OCI-LY7 (cell line): ENCODE measurements at regions not wholly inside any gene's neighbourhood (a gene's known extent, or its start where the extent isn't known, plus 50 kb on each side); places are given as distances from the start of the nearest gene placed in this dataset.

Source experiments
- BruUV-seq: library from RNA; stranded (reverse); fragments of 400-500 nt; replicated peaks from 2 replicates; lab custom pipeline; 2021; lab: Mats Ljungman, UMichigan
- CTCF ChIA-PET: fragments of 300-600 bp; sonication (Branson Sonifier 250); formaldehyde crosslinking; loops from one replicate; lab custom pipeline; 2022; ENCODE audit warnings: antibody characterized with exemption; ENCODE audit not compliant: unreplicated experiment; lab: Charles Lee
- POLR2A ChIA-PET: fragments of 300-600 bp; sonication (Branson Sonifier 250); formaldehyde crosslinking; loops from one replicate; lab custom pipeline; 2022; ENCODE audit warnings: antibody characterized with exemption; lab: Charles Lee
- DNase-seq: peaks from one replicate; pipeline ENCODE4 v3.0.0-alpha.2; 2015; ENCODE audit warnings: low spot score
- H2AFZ ChIP-seq: fragments of 200-600 bp; sonication (generic), shearing (Covaris generic); 2 replicates; pipeline ENCODE4 v1.6.1; 2014; ENCODE audit warnings: mild to moderate bottlenecking, antibody characterized with exemption, low read length, moderate library complexity
- H3K27ac ChIP-seq: fragments of 200-600 bp; sonication (generic); 2 replicates; pipeline ENCODE4 v1.5.1; 2014; ENCODE audit warnings: mixed run types, low read depth, mild to moderate bottlenecking, moderate library complexity, low read length, inconsistent platforms; ENCODE audit not compliant: poor library complexity, severe bottlenecking
- H3K36me3 ChIP-seq: fragments of 200-600 bp; sonication (generic); 2 replicates; pipeline ENCODE4 v1.6.1; 2014; ENCODE audit warnings: mild to moderate bottlenecking, antibody characterized with exemption, low read length, moderate library complexity, mixed read lengths; ENCODE audit not compliant: insufficient read depth
- H3K4me1 ChIP-seq: fragments of 200-600 bp; sonication (generic); 2 replicates; pipeline ENCODE4 v1.5.1; 2014; ENCODE audit warnings: mild to moderate bottlenecking, low read length; ENCODE audit not compliant: insufficient read depth, poor library complexity, severe bottlenecking
- H3K4me2 ChIP-seq: fragments of 200-600 bp; sonication (generic); 2 replicates; pipeline ENCODE4 v1.6.1; 2014; ENCODE audit warnings: mild to moderate bottlenecking, low read length
- H3K4me3 ChIP-seq: fragments of 200-600 bp; sonication (generic); 2 replicates; pipeline ENCODE4 v1.5.1; 2014; ENCODE audit warnings: mild to moderate bottlenecking, low read depth, low read length; ENCODE audit not compliant: poor library complexity, severe bottlenecking
- H3K79me2 ChIP-seq: fragments of 200-600 bp; sonication (generic); 2 replicates; pipeline ENCODE4 v1.6.1; 2016; ENCODE audit warnings: low read depth, mild to moderate bottlenecking, low read length, moderate library complexity, mixed read lengths; ENCODE audit not compliant: insufficient read depth
- H3K9me2 ChIP-seq: fragments of 200-600 bp; sonication (generic); 2 replicates; pipeline ENCODE4 v1.6.1; 2016; ENCODE audit warnings: mild to moderate bottlenecking, low read length, mixed read lengths; ENCODE audit not compliant: insufficient read depth
- H3K9me3 ChIP-seq: fragments of 200-600 bp; sonication (generic); 2 replicates; pipeline ENCODE4 v1.6.1; 2014; ENCODE audit warnings: mild to moderate bottlenecking, mixed run types, low read length, mixed read lengths
- H4K20me1 ChIP-seq: fragments of 200-600 bp; sonication (generic); 2 replicates; pipeline ENCODE4 v1.6.1; 2014; ENCODE audit warnings: mild to moderate bottlenecking, antibody characterized with exemption, low read length, moderate library complexity, mixed read lengths; ENCODE audit not compliant: insufficient read depth
- CTCF ChIP-seq: fragments of 200-600 bp; sonication (generic); conservative IDR thresholded peaks from 2 replicates; pipeline ENCODE4 v1.5.1; 2014; ENCODE audit warnings: mild to moderate bottlenecking, antibody characterized with exemption, low read length, moderate library complexity, mixed read lengths
- EZH2phosphoT487 ChIP-seq: fragments of 200-600 bp; sonication (generic); IDR thresholded peaks from 2 replicates; pipeline ENCODE4 v1.6.1; 2018; ENCODE audit warnings: low read depth, borderline replicate concordance, mild to moderate bottlenecking, mixed run types, antibody characterized with exemption, low read length, moderate library complexity, mixed read lengths
- intact Hi-C: fragments of 100-400 bp; cut with micrococcal nuclease; formaldehyde crosslinking; loops from one replicate; pipeline ENCODE4 v1.10.0; 2022; ENCODE audit not compliant: unreplicated experiment

GRCh38 chr3:89702404-89702803 is 595.0 kb downstream of the EPHA3 start:
- POLR2A ChIA-PET = no interaction called here

GRCh38 chr3:89713196-89713595 is 605.8 kb downstream of the EPHA3 start:
- H3K36me3 ChIP-seq = no peaks in the 10 kb centered on the region
- no peak overlapping the region for H3K4me2 ChIP-seq
- no peaks in the 10 kb centered on the region for H3K9me2 ChIP-seq
- no peak for TF ChIP-seq CTCF
- no peak for TF ChIP-seq EZH2phosphoT487
- H3K4me3 ChIP-seq = no peak overlapping the region
- H3K4me1 ChIP-seq = no peaks in the 10 kb centered on the region
- intact Hi-C loops = no loop called here
- CTCF ChIA-PET = no interaction called here
- H2AFZ ChIP-seq = no peak overlapping the region
- BruUV-seq = no TSS peak
- DNase-seq = no peak
- no peaks in the 10 kb centered on the region for H3K79me2 ChIP-seq
- no peaks in the 10 kb centered on the region for H4K20me1 ChIP-seq
- POLR2A ChIA-PET = no interaction called here
- no peaks in the 10 kb centered on the region; the same call in 1 of the 2 replicates for H3K9me3 ChIP-seq
- no peak overlapping the region for H3K27ac ChIP-seq

More at GRCh38 chr3:89702404-89702803, 595.0 kb downstream of the EPHA3 start:
- no peaks in the 10 kb centered on the region for H3K9me2 ChIP-seq
- H3K9me3 ChIP-seq = no peaks in the 10 kb centered on the region
- H3K4me3 ChIP-seq = no peak overlapping the region
- DNase-seq = no peak
- H3K27ac ChIP-seq = no peak overlapping the region
- H2AFZ ChIP-seq = no peak overlapping the region
- intact Hi-C loops = loop anchor here (10.0 kb wide), 1 partner anchor 62 kb away; no protein-coding TSS in a partner anchor
- H3K79me2 ChIP-seq = no peaks in the 10 kb centered on the region
- H3K36me3 ChIP-seq = no peaks in the 10 kb centered on the region
- H4K20me1 ChIP-seq = no peaks in the 10 kb centered on the region
- no peak overlapping the region for H3K4me2 ChIP-seq
- BruUV-seq = no TSS peak
- CTCF ChIA-PET = no interaction called here
- TF ChIP-seq CTCF = no peak
- TF ChIP-seq EZH2phosphoT487 = no peak
- no peaks in the 10 kb centered on the region for H3K4me1 ChIP-seq

GRCh38 chr3:89714237-89714636 is 606.8 kb downstream of the EPHA3 start:
- CTCF ChIA-PET = no interaction called here
- POLR2A ChIA-PET = interaction anchor here (0.6 kb wide), 1 partner anchor 348 kb away, joined by 3 read pairs; no protein-coding TSS in a partner anchor
- H3K9me3 ChIP-seq = no peaks in the 10 kb centered on the region; the same call in 1 of the 2 replicates
- no peak for DNase-seq
- no peaks in the 10 kb centered on the region for H3K36me3 ChIP-seq
- H3K79me2 ChIP-seq = no peaks in the 10 kb centered on the region
- H3K4me3 ChIP-seq = no peak overlapping the region
- no peak overlapping the region for H3K27ac ChIP-seq
- no peak overlapping the region for H3K4me2 ChIP-seq
- TF ChIP-seq CTCF (no peak), EZH2phosphoT487 (no peak)
- intact Hi-C loops = no loop called here
- H4K20me1 ChIP-seq = no peaks in the 10 kb centered on the region
- BruUV-seq = no TSS peak
- H3K4me1 ChIP-seq = no peaks in the 10 kb centered on the region
- no peak overlapping the region for H2AFZ ChIP-seq
- no peaks in the 10 kb centered on the region for H3K9me2 ChIP-seq
